OCI-LY1 (cell line): ENCODE measurements at regions not wholly inside any gene's neighbourhood (a gene's known extent, or its start where the extent isn't known, plus 50 kb on each side); places are given as distances from the start of the nearest gene placed in this dataset.

ENCODE experiments used
- CTCF ChIP-seq: fragments of 200-600 bp; sonication (generic), shearing (Covaris generic); IDR thresholded peaks from 2 replicates; pipeline ENCODE4 v1.5.1; 2017; ENCODE audit warnings: mild to moderate bottlenecking, antibody characterized with exemption, low read length, moderate library complexity, mixed read lengths
- EZH2 ChIP-seq: fragments of 200-600 bp; sonication (generic), shearing (Covaris generic); IDR thresholded peaks from 2 replicates; pipeline ENCODE4 v1.8.0; 2017; ENCODE audit warnings: borderline replicate concordance, mixed run types, mild to moderate bottlenecking, antibody characterized with exemption, low read length, moderate library complexity, mixed read lengths

GRCh38 chr12:92469837-92470236 is 233.0 kb upstream of the PLEKHG7 start:
- TF ChIP-seq CTCF (no peak), EZH2 (no peak)
